ENCODE measurements at regions not wholly inside any gene's neighbourhood (a gene's known extent, or its start where the extent isn't known, plus 50 kb on each side); places are given as distances from the start of the nearest gene placed in this dataset.

DNA sequence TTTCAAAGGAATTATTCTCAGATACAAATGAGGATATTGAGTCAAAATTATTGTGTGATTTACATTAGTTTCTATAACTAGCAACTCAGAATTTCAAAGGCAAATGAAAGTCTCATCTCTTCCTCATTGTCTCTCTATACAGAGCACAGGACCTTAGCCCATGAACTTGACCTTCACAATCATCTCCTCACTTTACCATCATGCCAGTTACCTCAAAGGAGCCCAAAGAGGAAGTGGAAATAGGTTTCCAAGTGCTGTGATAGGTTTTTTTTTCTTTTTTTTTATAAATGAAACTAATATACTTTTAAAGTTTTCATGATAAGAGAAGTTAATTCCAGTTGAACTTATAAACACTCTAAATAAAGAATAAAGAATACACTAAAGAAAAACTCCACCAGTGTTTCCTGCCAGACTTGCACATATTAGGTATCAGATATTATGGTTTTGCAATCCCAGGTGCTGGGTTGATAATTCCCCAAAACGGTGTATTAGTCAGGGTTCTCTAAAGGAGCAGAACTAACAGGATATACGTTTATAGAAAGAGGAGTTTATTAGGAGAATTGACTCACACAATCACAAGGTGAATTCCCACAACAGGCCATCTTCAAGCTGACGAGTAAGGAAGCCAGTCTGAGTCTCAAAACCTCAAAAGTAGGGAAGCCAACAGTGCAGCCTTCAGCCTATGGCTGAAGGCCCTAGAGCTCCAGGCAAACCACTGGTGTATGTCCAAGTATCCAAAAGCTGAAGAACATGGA is 50.1 kb upstream of the ADAMTS16 start:
- 75% methylated on average over 3 of the region's 3 CpGs for WGBS
- no peaks in the 10 kb centered on the region for H3K27me3 ChIP-seq
- H3K36me3 ChIP-seq: no peaks in the 10 kb centered on the region
- no peak overlapping the region for H3K4me3 ChIP-seq
- no peaks in the 10 kb centered on the region for H3K4me1 ChIP-seq
- H3K9me3 ChIP-seq: no peaks in the 10 kb centered on the region
- no peak overlapping the region for H3K27ac ChIP-seq (replicated peaks in 1 of 4)
- peak; percentile 68 for DNase-seq (ENCODE audit: extremely low spot score)
- intact Hi-C loops (cut with DNase I): no loop called here
- no peak for TF ChIP-seq POLR2AphosphoS5 (IDR thresholded peaks at IDR 0.05)
- TF ChIP-seq POLR2A (IDR thresholded peaks at IDR 0.05; ENCODE audit: low read depth): no peak
- TF ChIP-seq CTCF (IDR thresholded peaks at IDR 0.05): no peak
- TF ChIP-seq EP300 (IDR thresholded peaks at IDR 0.05): no peak
